Urinary bladder (tissue), 3 donors: ENCODE measurements at regions not wholly inside any gene's neighbourhood (a gene's known extent, or its start where the extent isn't known, plus 50 kb on each side); places are given as distances from the start of the nearest gene placed in this dataset.

ENCODE experiments used
- DNase-seq: peaks from one replicate; pipeline ENCODE4 v3.0.0-alpha.2; 2015; ENCODE audit errors: extremely low spot score
- H3K27ac ChIP-seq: one replicate; pipeline ENCODE4 v1.5.1; 2013; ENCODE audit warnings: low read depth, mild to moderate bottlenecking, moderate library complexity
- H3K36me3 ChIP-seq: one replicate; pipeline ENCODE4 v1.6.1; 2013; ENCODE audit warnings: mild to moderate bottlenecking, moderate library complexity; ENCODE audit not compliant: insufficient read depth
- H3K4me1 ChIP-seq: one replicate; pipeline ENCODE4 v1.6.1; 2013; ENCODE audit warnings: mild to moderate bottlenecking, moderate library complexity; ENCODE audit not compliant: insufficient read depth
- H3K4me3 ChIP-seq: one replicate; pipeline ENCODE4 v1.5.1; 2013; ENCODE audit warnings: low read depth, low read length
- WGBS: extraction: QIAGEN DNeasy Blood & Tissue Kit; methylation state at CpG from one replicate; pipeline ENCODE4 v1.1.7; 2013; 5-methylcytosine and 5-hydroxymethylcytosine counted together
- donor health status: healthy with polysubstance abuse.
- donor health status: healthy.

DNA sequence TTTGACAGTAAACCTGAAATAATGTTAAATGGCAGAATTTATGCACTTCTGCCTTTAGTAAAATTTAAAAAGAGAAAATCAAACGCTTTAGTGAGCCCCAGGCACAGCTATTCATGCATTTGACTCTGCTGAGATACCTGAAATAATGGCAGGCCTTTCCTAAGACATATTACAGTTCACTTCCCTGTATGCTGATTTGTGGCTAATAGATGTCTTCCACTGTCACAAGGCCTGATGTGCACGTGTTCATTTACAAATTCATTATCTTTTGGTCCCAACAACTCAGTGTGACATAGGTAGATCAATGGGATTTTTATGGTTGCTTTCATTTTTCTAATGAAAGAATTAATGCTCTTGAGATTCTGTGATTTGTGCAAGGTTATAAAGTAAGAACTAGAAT is 449.7 kb upstream of the RGS17 start:
- no peak for DNase-seq
- Histone ChIP-seq H3K4me3 (no peak overlapping the region), H3K36me3 (no peaks in the 10 kb centered on the region), H3K27ac (no peak overlapping the region), H3K4me1 (no peaks in the 10 kb centered on the region)
- 66% methylated on average over 2 of the region's 2 CpGs for WGBS

DNA sequence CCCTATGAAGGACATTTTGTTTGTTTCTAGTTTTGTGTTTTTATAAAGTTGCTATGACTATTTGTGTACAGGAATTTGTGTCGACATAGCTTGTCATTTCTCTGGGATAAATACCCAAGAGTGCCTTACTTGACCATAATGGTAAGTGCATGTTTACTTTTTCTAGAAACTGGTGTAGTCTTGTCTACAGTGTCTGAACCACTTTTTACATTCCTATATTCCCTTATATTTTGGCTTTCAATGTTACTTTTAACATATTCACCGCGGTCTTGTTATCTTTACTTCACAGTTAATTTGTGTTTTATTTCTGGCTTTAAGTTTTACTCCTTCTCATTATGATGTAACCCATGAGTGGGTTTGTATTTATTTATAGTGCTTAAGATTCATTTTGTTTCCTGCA is 444.4 kb upstream of the RGS17 start:
- WGBS: 96% methylated on average over 3 of the region's 3 CpGs
- DNase-seq: no peak

DNA sequence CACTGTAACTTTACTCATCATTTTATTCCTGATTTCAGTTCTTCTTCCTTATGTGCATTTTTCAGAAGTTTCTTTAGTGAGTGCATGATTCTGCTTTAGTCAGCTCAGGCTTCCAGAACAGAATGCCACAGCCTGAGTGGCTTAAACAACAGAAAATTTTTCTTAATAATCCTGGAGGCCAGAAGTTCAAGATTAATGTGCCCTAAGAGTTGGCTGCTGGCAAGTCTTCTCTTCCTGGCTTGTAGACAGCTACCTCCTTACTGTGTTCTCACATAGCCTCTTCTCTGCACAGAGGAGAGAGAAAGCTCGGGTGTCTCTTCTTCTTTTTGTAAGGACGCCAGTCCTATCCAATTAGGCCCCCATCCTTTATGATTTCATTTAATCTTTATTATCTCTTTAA is 443.1 kb upstream of the RGS17 start:
- no peak overlapping the region for H3K27ac ChIP-seq
- no peak overlapping the region for H3K4me3 ChIP-seq
- no peaks in the 10 kb centered on the region for H3K36me3 ChIP-seq
- no peak for DNase-seq
- no peaks in the 10 kb centered on the region for H3K4me1 ChIP-seq
- 55% methylated on average over 2 of the region's 2 CpGs for whole genome bisulfite sequencing

More for the DNA sequence above, 444.4 kb upstream of the RGS17 start:
- Histone ChIP-seq H3K4me1 (no peaks in the 10 kb centered on the region), H3K27ac (no peak overlapping the region), H3K36me3 (no peaks in the 10 kb centered on the region), H3K4me3 (no peak overlapping the region)

- WGBS: 80% methylated on average over 3 of the region's 3 CpGs
- Histone ChIP-seq H3K27ac (no peak overlapping the region), H3K4me3 (no peak overlapping the region), H3K4me1 (no peaks in the 10 kb centered on the region), H3K36me3 (no peaks in the 10 kb centered on the region)
- DNase-seq: no peak
Observed at GRCh38 chr6:153572371-153572770, 441.3 kb upstream of the RGS17 start.

- Histone ChIP-seq H3K36me3 (no peaks in the 10 kb centered on the region), H3K4me3 (no peak overlapping the region), H3K4me1 (no peaks in the 10 kb centered on the region), H3K27ac (no peak overlapping the region)
- WGBS: 28% methylated on average over 1 of the region's 1 CpG
- no peak for DNase-seq
Observed at GRCh38 chr6:153568628-153569027, 437.5 kb upstream of the RGS17 start.

- no peak overlapping the region for H3K27ac ChIP-seq
- H3K4me1 ChIP-seq: no peaks in the 10 kb centered on the region
- no peak overlapping the region for H3K4me3 ChIP-seq
- no peaks in the 10 kb centered on the region for H3K36me3 ChIP-seq
- WGBS: 41% methylated on average over 2 of the region's 2 CpGs
- no peak for DNase-seq
Observed at GRCh38 chr6:153564803-153565202, 433.7 kb upstream of the RGS17 start.

DNA sequence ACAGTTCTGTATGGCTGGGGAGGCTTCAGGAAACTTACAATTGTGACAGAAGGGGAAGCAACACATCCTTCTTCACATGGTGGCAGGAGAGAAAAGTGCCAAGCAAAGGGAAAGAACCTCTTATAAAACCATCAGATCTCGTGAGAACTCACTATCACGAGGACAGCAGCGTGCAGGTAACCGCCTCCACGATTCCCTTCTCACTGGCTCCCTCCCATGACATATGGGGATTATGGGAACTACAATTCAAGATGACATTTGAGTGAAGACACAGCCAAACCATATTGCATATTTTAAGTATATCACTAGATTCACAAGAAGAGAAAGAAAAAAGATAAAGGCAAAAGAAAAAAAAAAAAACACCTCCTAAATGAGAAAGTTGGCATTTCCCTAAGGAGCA is 431.9 kb upstream of the RGS17 start:
- DNase-seq: no peak
- Histone ChIP-seq H3K4me3 (no peak overlapping the region), H3K27ac (no peak overlapping the region), H3K36me3 (no peaks in the 10 kb centered on the region), H3K4me1 (no peaks in the 10 kb centered on the region)
- WGBS: 91% methylated on average over 5 of the region's 5 CpGs

DNA sequence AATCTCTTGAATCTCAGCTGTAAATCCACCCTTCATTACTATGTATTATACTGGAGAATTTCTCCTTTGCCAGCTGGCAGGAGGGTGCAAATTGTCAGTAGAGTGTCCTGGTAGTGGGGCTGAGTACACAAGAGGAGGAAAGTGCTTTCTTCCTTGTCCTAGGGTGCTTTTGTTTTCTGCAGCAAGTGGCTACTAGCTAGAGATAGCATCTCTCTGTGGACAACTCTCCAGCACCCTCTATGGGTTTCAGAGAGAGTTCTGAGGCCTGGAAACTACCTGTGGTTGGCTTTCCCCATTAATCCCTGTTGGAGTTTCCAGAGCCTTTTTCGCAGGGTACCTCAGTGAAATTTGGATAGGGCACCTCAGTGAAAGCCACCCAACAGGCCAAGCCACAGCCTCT is 422.5 kb upstream of the RGS17 start:
- H3K4me3 ChIP-seq: no peak overlapping the region
- 74% methylated on average over 1 of the region's 1 CpG for WGBS
- H3K4me1 ChIP-seq: no peaks in the 10 kb centered on the region
- DNase-seq: no peak
- H3K36me3 ChIP-seq: no peaks in the 10 kb centered on the region
- H3K27ac ChIP-seq: no peak overlapping the region

DNA sequence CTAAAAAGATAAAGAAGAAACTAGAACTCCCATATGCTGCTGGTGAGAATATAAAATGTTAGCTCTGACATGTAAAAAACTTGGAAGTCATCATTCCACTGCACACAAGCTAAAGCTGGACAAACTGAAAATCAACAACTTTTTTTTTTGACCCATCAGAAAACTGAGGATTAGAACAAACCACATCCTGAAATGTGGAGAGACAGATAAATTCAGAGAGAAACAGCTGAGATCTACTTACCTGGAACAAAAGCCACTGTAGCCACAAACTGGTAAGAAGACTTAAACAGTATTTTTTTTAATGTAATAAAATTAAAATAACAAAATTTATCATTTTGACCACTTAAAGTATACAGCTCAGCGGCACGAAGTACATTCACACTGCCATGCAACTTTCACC is 408.5 kb upstream of the RGS17 start:
- no peak overlapping the region for H3K4me3 ChIP-seq
- WGBS: 55% methylated on average over 2 of the region's 2 CpGs
- no peak overlapping the region for H3K27ac ChIP-seq

GRCh38 chr6:153538491-153538890 is 407.4 kb upstream of the RGS17 start:
- 49% methylated on average over 1 of the region's 1 CpG for WGBS
- Histone ChIP-seq H3K36me3 (no peaks in the 10 kb centered on the region), H3K4me1 (no peaks in the 10 kb centered on the region), H3K27ac (no peak overlapping the region), H3K4me3 (no peak overlapping the region)
- DNase-seq: no peak

More for the DNA sequence above, 408.5 kb upstream of the RGS17 start:
- DNase-seq: no peak
- no peaks in the 10 kb centered on the region for H3K4me1 ChIP-seq
- no peaks in the 10 kb centered on the region for H3K36me3 ChIP-seq

DNA sequence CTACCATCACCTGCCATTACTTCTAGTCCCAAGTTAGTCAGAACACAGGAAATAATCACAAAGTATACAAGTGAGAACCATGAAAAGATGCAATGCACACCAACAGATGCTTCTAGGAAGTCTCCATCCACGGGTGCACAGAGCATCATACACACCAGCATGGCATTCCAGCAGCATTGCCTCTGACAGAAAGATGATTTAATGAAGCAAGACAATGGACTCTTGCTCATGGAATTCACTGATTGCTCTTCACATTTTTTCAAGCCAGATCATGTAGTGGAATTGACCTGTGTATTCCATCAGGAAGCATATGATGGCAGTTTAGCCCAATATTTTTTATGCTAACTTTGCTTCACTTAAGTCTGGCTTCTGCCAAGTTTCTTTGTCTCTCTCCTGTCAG is 406.3 kb upstream of the RGS17 start:
- Histone ChIP-seq H3K27ac (no peak overlapping the region), H3K36me3 (no peaks in the 10 kb centered on the region), H3K4me1 (no peaks in the 10 kb centered on the region), H3K4me3 (no peak overlapping the region)
- DNase-seq: no peak
- WGBS: 64% methylated on average over 1 of the region's 1 CpG

DNA sequence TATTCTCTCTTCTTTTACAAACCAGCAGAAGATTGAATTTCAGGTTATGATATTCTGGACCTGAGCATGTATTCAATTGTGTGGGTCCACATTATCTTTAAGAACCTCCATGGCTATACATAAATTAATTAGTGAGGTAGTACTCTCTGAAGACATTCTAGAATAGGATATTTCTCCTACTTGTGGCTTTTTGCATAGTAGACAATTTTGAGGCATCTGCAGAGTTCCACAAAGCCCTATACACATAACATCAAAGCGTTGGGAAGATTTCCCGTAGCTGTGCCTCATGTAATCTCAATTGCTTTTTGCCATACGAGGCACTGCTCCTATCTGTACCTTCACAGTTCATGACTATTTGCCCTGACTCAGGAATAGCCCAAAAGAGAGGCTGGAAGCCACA is 395.4 kb upstream of the RGS17 start:
- Histone ChIP-seq H3K36me3 (no peaks in the 10 kb centered on the region), H3K4me1 (no peaks in the 10 kb centered on the region), H3K27ac (no peak overlapping the region), H3K4me3 (no peak overlapping the region)
- DNase-seq: no peak
- WGBS: 78% methylated on average over 3 of the region's 3 CpGs

DNA sequence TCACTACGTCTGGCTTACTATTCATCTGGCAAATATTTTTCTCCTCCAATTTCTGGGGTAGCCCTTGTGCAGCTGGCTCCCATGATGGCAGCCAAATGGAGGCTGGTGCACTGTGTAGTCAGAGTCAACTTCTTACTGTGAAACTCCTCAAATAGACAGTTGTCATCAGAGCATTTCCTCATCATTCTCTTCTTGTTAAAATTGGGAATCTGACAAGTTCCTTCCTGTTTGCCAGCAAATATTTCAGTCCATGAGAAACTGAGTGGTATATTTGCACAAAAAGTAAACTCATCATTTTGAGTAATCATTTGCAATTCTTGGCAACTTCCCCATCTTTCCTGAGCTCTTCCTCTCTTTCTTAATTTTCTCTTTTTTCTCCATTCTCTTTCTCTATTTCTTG is 394.9 kb upstream of the RGS17 start:
- H3K4me3 ChIP-seq: no peak overlapping the region
- no peak overlapping the region for H3K27ac ChIP-seq
- WGBS: 45% methylated on average over 1 of the region's 1 CpG
- DNase-seq: no peak
- no peaks in the 10 kb centered on the region for H3K36me3 ChIP-seq
- H3K4me1 ChIP-seq: no peaks in the 10 kb centered on the region

DNA sequence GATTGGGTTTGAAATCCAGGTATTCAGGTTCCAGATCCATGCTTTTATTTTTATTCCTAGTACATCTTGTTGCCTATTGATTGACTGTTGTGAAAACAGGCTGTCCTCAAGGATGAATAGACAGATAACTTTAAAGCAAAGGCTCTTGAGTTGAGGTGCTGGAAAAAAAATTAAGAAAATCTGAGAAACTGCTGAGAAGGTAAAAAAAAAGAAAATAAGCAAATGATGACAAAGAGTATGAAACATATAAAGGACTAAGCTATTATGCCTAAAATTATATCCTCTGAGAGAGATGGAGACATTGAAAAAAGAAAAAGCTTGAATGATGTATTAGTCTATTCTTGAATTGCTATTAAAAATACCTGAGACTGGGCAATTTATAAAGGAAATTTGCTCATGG is 392.3 kb upstream of the RGS17 start:
- Histone ChIP-seq H3K4me1 (no peaks in the 10 kb centered on the region), H3K36me3 (no peaks in the 10 kb centered on the region), H3K27ac (no peak overlapping the region), H3K4me3 (no peak overlapping the region)
- no peak for DNase-seq

DNA sequence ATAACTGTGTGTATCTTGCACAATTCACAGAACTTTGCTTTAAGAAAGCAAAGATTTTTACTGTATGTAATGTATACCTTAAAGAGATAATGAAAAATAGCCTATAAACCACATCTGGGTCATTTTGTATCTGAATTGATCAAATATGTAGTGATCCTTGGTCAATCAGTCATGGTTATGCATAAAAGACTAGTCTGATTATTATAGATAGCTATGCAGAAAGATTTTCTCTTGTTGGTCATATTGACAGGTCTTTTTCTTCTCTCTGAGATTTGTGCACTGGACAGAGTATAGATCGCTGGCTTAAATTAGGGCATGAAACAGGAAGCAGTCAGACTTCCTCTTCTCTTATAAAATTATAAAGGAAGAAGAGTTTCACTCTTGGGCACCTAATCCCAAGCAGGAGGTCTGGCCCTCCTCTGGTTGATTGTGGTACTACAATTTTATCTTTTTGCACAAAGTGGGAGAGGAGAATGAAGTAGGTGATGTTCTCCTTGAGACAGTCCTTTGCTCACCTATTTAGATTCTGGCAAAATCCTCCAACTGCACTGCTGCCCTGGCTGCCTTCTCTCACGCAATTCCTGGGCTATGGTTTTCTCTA is 380.9 kb upstream of the RGS17 start:
- whole genome bisulfite sequencing: 42% methylated on average over 2 of the region's 2 CpGs
- no peak for DNase-seq
- H3K27ac ChIP-seq: no peak overlapping the region
- no peaks in the 10 kb centered on the region for H3K4me1 ChIP-seq
- no peak overlapping the region for H3K4me3 ChIP-seq
- H3K36me3 ChIP-seq: no peaks in the 10 kb centered on the region
